ENCODE measurements at regions not wholly inside any gene's neighbourhood (a gene's known extent, or its start where the extent isn't known, plus 50 kb on each side); places are given as distances from the start of the nearest gene placed in this dataset.

DNA sequence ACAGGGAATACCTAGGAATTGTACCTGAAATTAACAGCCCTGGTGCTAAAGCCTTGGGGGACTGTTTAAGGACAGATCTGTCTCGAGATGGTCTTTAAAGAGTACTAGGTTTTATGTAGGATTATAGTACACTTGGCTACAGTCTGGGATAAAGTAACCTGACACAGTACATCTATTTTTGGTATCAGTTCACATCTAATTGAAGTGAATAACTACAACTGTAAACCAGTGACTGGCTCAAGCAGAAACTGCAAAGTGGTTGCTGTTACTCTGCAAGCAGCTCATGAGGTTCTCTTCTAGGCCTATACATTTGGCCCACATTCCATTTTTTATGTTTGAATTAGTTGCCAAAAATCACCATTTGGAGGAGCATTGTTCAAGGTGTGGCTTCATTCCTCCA lies 320.8 kb upstream of the USP25 start:
- Histone ChIP-seq H3K36me3 (ENCODE audit: control insufficient read depth, insufficient read depth, low read length) (no peaks in the 10 kb centered on the region), H3K9me3 (ENCODE audit: control insufficient read depth, insufficient read depth, low read depth, low read length) (no peaks in the 10 kb centered on the region), H3K9ac (ENCODE audit: low read length) (no peak overlapping the region), H3K27me3 (ENCODE audit: control insufficient read depth, insufficient read depth, low read length) (no peaks in the 10 kb centered on the region), H3K27ac (ENCODE audit: low read depth, low read length) (no peak overlapping the region), H3K4me3 (ENCODE audit: low read depth, low read length) (no peak overlapping the region), H3K4me1 (ENCODE audit: control insufficient read depth, insufficient read depth, low read length) (no peaks in the 10 kb centered on the region)

DNA sequence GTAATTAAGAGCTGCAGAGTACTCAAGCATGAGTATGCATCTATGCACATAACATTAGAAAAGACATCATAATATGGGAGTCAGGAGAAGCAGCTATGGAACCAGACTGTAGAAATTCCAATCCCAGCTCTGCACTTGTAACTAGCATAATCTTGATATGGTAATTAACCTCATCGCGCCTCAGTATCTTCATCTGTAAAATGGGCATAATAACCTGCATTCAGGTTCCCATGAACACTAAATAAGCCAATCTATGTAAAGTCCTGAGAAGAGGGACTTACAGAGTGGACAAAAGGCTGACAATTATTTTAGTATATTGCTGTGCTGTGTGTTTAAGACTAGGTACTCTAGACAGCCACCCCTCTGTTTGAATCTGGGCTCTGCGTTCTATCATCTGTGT lies 318.9 kb upstream of the USP25 start:
- Histone ChIP-seq H3K9me3 (ENCODE audit: control insufficient read depth, insufficient read depth, low read depth, low read length) (no peaks in the 10 kb centered on the region), H3K36me3 (ENCODE audit: control insufficient read depth, insufficient read depth, low read length) (no peaks in the 10 kb centered on the region)

DNA sequence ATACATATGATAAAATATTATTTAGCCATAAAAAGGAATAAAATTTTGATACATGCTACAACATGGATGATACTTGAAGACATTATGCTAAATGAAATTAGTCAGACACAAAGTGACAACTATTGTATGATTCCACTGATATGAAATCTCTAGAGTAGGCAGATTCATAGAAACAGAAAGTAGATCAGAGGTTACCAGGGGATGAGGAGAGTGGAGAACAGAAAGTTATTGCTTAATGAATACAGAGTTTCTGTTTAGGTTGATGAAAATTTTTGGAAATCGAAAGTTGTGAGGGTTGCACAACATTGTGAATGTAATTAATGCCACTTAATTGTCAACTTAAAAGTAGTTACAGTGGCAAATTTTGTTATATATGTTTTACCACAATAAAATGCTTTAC lies 315.7 kb upstream of the USP25 start:
- Histone ChIP-seq H3K27ac (ENCODE audit: low read depth, low read length) (no peak overlapping the region), H3K9ac (ENCODE audit: low read length) (no peak overlapping the region), H3K4me1 (ENCODE audit: control insufficient read depth, insufficient read depth, low read length) (no peaks in the 10 kb centered on the region; the same call in 1 of the 2 replicates), H3K4me3 (ENCODE audit: low read depth, low read length) (no peak overlapping the region), H3K9me3 (ENCODE audit: control insufficient read depth, insufficient read depth, low read depth, low read length) (no peaks in the 10 kb centered on the region), H3K36me3 (ENCODE audit: control insufficient read depth, insufficient read depth, low read length) (no peaks in the 10 kb centered on the region), H3K27me3 (ENCODE audit: control insufficient read depth, insufficient read depth, low read length) (no peaks in the 10 kb centered on the region)

More for the DNA sequence above, 318.9 kb upstream of the USP25 start:
- no peaks in the 10 kb centered on the region; the same call in 1 of the 2 replicates for H3K4me1 ChIP-seq (ENCODE audit: control insufficient read depth, insufficient read depth, low read length)
- H3K27ac ChIP-seq (ENCODE audit: low read depth, low read length) = no peak overlapping the region
- H3K27me3 ChIP-seq (ENCODE audit: control insufficient read depth, insufficient read depth, low read length) = no peaks in the 10 kb centered on the region
- no peak overlapping the region for H3K4me3 ChIP-seq (ENCODE audit: low read depth, low read length)
- H3K9ac ChIP-seq (ENCODE audit: low read length) = no peak overlapping the region

DNA sequence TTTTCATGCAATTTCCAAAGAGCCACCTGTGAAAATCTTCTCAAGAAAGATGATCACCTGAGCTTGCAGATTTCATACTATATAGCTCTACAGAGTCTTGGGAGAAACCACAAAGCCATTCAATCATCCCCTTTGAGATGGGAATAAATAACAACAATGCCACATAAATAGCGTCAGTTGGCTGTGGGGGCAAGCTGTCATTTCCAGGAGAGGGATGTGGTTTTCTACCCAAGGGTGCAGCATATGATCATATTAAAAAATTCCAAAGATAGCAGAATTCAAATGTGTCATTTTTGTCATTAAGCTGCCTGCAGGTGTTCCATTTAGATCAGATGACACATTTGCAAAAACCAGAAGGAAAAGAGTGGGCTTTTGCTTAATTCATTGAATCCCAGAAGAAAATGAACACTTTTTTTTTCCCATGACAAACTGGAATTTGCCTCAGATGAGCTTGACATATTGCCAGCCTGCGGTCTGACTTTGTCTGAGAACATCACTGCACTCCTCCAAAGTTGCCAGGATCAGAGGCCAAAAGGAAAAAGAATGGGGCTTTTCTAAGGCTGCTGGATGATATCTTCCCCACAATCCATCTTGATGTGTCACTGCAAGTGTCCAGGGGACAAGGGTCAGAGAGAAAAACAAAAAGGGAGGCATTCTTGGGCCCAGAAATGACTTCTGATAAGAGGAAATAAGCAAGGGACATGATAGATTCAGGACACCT lies 314.1 kb upstream of the USP25 start:
- Histone ChIP-seq H3K4me3 (ENCODE audit: low read depth, low read length) (no peak overlapping the region), H3K9ac (ENCODE audit: low read length) (no peak overlapping the region), H3K9me3 (ENCODE audit: control insufficient read depth, insufficient read depth, low read depth, low read length) (no peaks in the 10 kb centered on the region), H3K27ac (ENCODE audit: low read depth, low read length) (no peak overlapping the region), H3K36me3 (ENCODE audit: control insufficient read depth, insufficient read depth, low read length) (no peaks in the 10 kb centered on the region), H3K4me1 (ENCODE audit: control insufficient read depth, insufficient read depth, low read length) (no peaks in the 10 kb centered on the region; the same call in 1 of the 2 replicates), H3K27me3 (ENCODE audit: control insufficient read depth, insufficient read depth, low read length) (no peaks in the 10 kb centered on the region)

DNA sequence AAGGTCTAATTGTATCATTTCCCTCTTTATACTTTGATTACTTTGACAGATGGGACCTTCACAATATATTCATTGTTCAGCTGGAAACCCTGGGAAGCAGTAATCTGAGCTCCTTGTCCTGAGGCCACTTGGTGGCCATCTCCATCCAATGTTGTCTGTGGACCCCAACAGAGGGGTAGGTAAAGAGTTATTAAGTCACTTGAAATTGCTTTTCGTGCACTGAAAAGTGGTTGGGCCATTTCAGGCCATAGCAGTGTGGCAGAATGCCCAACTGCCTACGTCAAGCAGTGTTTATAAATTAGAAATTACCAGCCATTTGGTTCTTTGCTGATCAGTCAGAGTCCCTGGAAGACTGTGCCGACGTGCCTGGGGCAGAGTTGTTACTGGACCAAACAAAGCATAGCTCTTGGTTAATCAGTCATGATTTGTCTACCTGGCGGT lies 308.3 kb upstream of the USP25 start:
- Histone ChIP-seq H3K27ac (ENCODE audit: low read depth, low read length) (no peak overlapping the region), H3K4me1 (ENCODE audit: control insufficient read depth, insufficient read depth, low read length) (peaks cover 37% of the 10 kb centered on the region), H3K27me3 (ENCODE audit: control insufficient read depth, insufficient read depth, low read length) (no peaks in the 10 kb centered on the region), H3K9ac (ENCODE audit: low read length) (no peak overlapping the region), H3K4me3 (ENCODE audit: low read depth, low read length) (no peak overlapping the region), H3K36me3 (ENCODE audit: control insufficient read depth, insufficient read depth, low read length) (no peaks in the 10 kb centered on the region), H3K9me3 (ENCODE audit: control insufficient read depth, insufficient read depth, low read depth, low read length) (no peaks in the 10 kb centered on the region; the same call in 1 of the 2 replicates)

DNA sequence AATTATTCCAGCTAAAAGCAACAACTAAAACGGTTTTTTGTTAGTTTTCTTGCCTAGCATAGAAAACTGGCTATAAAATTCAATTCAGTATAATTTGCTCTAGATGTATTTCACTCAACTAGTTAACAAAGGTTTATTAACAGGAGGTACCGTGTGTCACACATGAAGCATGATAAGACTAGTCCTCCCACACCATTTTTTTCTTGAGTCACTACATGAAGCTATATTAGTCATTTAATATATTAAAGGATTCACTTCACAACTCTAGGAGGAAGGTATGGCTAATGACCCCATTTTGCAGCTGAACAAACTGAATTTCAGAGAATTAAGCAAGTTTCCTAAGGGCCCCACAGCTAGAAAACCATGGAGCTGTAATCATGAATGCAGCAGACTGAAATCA lies 307.8 kb upstream of the USP25 start:
- Histone ChIP-seq H3K9me3 (ENCODE audit: control insufficient read depth, insufficient read depth, low read depth, low read length) (no peaks in the 10 kb centered on the region; the same call in 1 of the 2 replicates), H3K27me3 (ENCODE audit: control insufficient read depth, insufficient read depth, low read length) (no peaks in the 10 kb centered on the region), H3K4me1 (ENCODE audit: control insufficient read depth, insufficient read depth, low read length) (peaks cover 37% of the 10 kb centered on the region), H3K9ac (ENCODE audit: low read length) (no peak overlapping the region), H3K4me3 (ENCODE audit: low read depth, low read length) (no peak overlapping the region), H3K36me3 (ENCODE audit: control insufficient read depth, insufficient read depth, low read length) (no peaks in the 10 kb centered on the region), H3K27ac (ENCODE audit: low read depth, low read length) (no peak overlapping the region)

DNA sequence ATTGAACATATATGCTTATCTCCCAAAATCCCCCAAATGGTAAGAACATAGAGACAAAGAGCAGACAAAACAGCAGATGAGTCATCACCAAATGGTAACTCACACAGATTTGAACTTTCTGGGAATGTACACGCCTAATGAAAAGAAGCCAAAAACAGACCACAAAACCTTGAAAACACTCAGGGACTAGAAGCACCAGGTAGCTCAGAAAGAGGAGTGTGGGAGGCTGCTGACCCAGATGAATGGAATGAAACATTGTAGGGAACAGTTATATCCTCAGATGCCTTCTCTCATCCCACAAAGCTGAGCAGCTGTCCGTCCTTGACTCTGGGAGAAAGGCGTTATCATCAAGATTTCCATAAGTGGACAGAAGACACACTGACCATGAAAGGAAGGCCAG lies 307.0 kb upstream of the USP25 start:
- Histone ChIP-seq H3K4me1 (ENCODE audit: control insufficient read depth, insufficient read depth, low read length) (peaks cover 37% of the 10 kb centered on the region), H3K4me3 (ENCODE audit: low read depth, low read length) (no peak overlapping the region), H3K27me3 (ENCODE audit: control insufficient read depth, insufficient read depth, low read length) (no peaks in the 10 kb centered on the region), H3K36me3 (ENCODE audit: control insufficient read depth, insufficient read depth, low read length) (no peaks in the 10 kb centered on the region), H3K9ac (ENCODE audit: low read length) (no peak overlapping the region), H3K27ac (ENCODE audit: low read depth, low read length) (no peak overlapping the region), H3K9me3 (ENCODE audit: control insufficient read depth, insufficient read depth, low read depth, low read length) (no peaks in the 10 kb centered on the region; the same call in 1 of the 2 replicates)

DNA sequence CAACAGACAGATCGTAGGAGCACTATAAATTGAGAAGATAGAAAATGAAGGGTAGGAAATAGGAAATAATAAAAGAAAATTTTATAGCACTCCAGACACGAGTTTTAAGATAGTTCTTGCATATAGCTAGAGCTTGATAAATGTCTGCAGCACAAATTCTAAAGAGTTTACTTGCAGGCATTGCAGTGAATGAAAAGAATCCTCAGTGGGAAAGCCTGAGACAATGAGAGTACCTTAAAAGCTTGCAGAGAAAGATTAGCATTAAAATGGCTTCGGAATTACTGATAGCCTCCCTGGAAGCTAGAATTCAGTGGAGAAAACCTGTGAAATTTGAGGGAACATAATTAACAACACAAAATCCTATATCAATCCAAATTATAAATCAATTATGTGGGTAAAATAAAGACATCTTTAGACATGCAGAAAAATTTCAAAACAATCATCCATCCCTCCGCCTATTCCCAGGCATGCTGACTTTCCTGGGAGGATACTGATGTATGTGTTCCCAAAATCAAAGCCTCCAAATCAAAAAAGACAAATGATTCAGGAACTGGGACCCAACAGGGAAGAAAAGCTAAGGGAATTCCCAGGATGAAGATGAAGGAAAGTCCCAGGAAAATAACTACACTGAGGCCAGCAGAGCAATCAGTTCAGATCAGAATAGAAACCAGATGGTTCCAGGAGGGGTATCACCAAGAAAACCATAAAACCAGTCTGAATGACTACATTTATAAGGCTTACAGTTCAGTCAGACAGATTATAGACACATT lies 305.9 kb upstream of the USP25 start:
- Histone ChIP-seq H3K4me1 (ENCODE audit: control insufficient read depth, insufficient read depth, low read length) (peaks cover 37% of the 10 kb centered on the region), H3K9ac (ENCODE audit: low read length) (no peak overlapping the region), H3K9me3 (ENCODE audit: control insufficient read depth, insufficient read depth, low read depth, low read length) (no peaks in the 10 kb centered on the region; the same call in 1 of the 2 replicates), H3K27me3 (ENCODE audit: control insufficient read depth, insufficient read depth, low read length) (no peaks in the 10 kb centered on the region), H3K36me3 (ENCODE audit: control insufficient read depth, insufficient read depth, low read length) (no peaks in the 10 kb centered on the region), H3K27ac (ENCODE audit: low read depth, low read length) (peak overlapping the region; percentile 72), H3K4me3 (ENCODE audit: low read depth, low read length) (no peak overlapping the region; the same call in 1 of the 2 replicates)

DNA sequence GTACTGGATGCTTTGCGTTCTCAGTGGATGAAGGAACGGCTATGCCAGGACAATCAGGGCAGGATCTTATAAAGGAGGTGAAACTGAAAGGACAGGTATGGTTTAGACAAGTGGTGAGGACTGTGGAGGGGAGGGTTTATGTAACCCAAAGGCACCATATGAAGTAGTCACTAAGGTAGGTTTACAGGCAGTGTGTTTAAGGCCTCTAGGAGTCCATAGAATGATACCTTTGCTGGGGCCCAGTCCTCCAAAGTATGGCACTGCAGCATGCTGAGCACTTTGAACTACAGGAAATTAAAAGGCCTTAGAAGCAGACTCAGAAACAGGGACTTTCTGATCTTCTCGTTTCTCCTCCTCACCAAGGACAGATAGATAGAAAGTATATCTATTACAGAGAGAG lies 304.7 kb upstream of the USP25 start:
- H3K9me3 ChIP-seq (ENCODE audit: control insufficient read depth, insufficient read depth, low read depth, low read length) = no peaks in the 10 kb centered on the region; the same call in 1 of the 2 replicates
- H3K4me3 ChIP-seq (ENCODE audit: low read depth, low read length) = no peak overlapping the region
- no peak overlapping the region for H3K9ac ChIP-seq (ENCODE audit: low read length)
- H3K27ac ChIP-seq (ENCODE audit: low read depth, low read length) = no peak overlapping the region
- no peaks in the 10 kb centered on the region for H3K36me3 ChIP-seq (ENCODE audit: control insufficient read depth, insufficient read depth, low read length)
- no peaks in the 10 kb centered on the region for H3K27me3 ChIP-seq (ENCODE audit: control insufficient read depth, insufficient read depth, low read length)
- peaks cover 37% of the 10 kb centered on the region for H3K4me1 ChIP-seq (ENCODE audit: control insufficient read depth, insufficient read depth, low read length)

DNA sequence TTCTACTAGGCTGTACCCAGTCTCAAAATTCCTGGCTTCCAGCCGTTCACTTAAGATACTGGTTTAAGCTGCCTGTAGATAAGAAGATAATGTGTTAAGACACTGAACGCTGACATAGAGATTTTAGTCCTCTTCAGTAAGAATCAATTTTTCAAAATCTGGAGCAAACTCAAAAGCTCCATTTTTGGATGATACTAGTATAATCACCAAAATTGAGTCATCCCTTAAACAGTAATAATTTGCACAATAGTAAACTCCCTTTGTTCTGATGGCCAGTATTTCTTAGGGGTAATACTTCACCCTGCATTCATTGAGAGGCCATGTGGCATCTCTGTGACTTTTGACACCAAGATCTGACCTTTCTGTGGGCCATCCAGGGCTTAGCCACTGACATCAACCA lies 299.8 kb upstream of the USP25 start:
- no peaks in the 10 kb centered on the region for H3K36me3 ChIP-seq (ENCODE audit: control insufficient read depth, insufficient read depth, low read length)
- H3K9me3 ChIP-seq (ENCODE audit: control insufficient read depth, insufficient read depth, low read depth, low read length) = no peaks in the 10 kb centered on the region
- no peak overlapping the region for H3K27ac ChIP-seq (ENCODE audit: low read depth, low read length)
- no peak overlapping the region for H3K9ac ChIP-seq (ENCODE audit: low read length)
- no peaks in the 10 kb centered on the region for H3K27me3 ChIP-seq (ENCODE audit: control insufficient read depth, insufficient read depth, low read length)
- no peak overlapping the region for H3K4me3 ChIP-seq (ENCODE audit: low read depth, low read length)
- peaks cover 5% of the 10 kb centered on the region for H3K4me1 ChIP-seq (ENCODE audit: control insufficient read depth, insufficient read depth, low read length)

DNA sequence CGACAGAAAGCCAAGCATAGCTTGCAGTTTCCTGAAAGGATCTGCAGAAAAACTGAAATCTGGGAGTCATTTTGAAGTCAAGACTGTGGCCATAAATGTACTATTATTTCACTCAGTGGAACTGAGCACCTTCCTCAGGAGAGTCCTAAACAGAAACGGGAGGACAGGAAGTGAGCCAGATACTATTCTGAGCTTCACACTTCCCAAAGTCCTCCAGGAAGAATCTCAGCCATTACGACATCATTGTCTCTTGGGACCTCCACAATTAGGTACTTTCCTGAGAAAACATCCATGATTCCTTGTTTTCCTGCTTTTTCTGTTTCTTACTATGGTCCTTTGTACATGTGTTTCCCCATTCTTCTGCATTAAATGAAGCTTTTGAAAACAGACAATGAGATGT lies 299.2 kb upstream of the USP25 start:
- H3K36me3 ChIP-seq (ENCODE audit: control insufficient read depth, insufficient read depth, low read length) = no peaks in the 10 kb centered on the region
- H3K27ac ChIP-seq (ENCODE audit: low read depth, low read length) = no peak overlapping the region
- no peak overlapping the region for H3K4me3 ChIP-seq (ENCODE audit: low read depth, low read length)
- no peaks in the 10 kb centered on the region for H3K9me3 ChIP-seq (ENCODE audit: control insufficient read depth, insufficient read depth, low read depth, low read length)
- H3K27me3 ChIP-seq (ENCODE audit: control insufficient read depth, insufficient read depth, low read length) = no peaks in the 10 kb centered on the region
- no peak overlapping the region for H3K9ac ChIP-seq (ENCODE audit: low read length)
- H3K4me1 ChIP-seq (ENCODE audit: control insufficient read depth, insufficient read depth, low read length) = no peaks in the 10 kb centered on the region
